Effector memory CD4-positive, alpha-beta T cell (primary cell): ENCODE measurements at regions not wholly inside any gene's neighbourhood (a gene's known extent, or its start where the extent isn't known, plus 50 kb on each side); places are given as distances from the start of the nearest gene placed in this dataset.

Experiments
- DNase-seq, 3 donors: peaks; one replicate each; pipeline ENCODE4 v3.0.0-alpha.2; 2020
- H3K27ac ChIP-seq: 2 replicates; pipeline ENCODE4 v1.7.0; 2013; ENCODE audit warnings: mild to moderate bottlenecking, low read length, moderate library complexity; ENCODE audit not compliant: insufficient read depth, poor library complexity, severe bottlenecking
- H3K27me3 ChIP-seq: replicated peaks from 2 replicates; pipeline ENCODE4 v1.7.0; 2013; ENCODE audit warnings: mild to moderate bottlenecking, low read length; ENCODE audit not compliant: insufficient read depth, control insufficient read depth, poor library complexity, severe bottlenecking
- H3K36me3 ChIP-seq: 2 replicates; pipeline ENCODE4 v1.7.0; 2013; ENCODE audit warnings: mild to moderate bottlenecking, low read length, moderate library complexity; ENCODE audit not compliant: control insufficient read depth, insufficient read depth
- H3K4me1 ChIP-seq: 2 replicates; pipeline ENCODE4 v1.7.0; 2013; ENCODE audit warnings: low read length, mild to moderate bottlenecking; ENCODE audit not compliant: control insufficient read depth, insufficient read depth, poor library complexity, severe bottlenecking
- H3K4me3 ChIP-seq: 2 replicates; pipeline ENCODE4 v1.7.0; 2013; ENCODE audit warnings: low read length, low read depth, mild to moderate bottlenecking; ENCODE audit not compliant: insufficient read depth, poor library complexity, severe bottlenecking
- H3K9me3 ChIP-seq: 2 replicates; pipeline ENCODE4 v1.7.0; 2013; ENCODE audit warnings: mild to moderate bottlenecking, low read length, moderate library complexity; ENCODE audit not compliant: control insufficient read depth

DNA sequence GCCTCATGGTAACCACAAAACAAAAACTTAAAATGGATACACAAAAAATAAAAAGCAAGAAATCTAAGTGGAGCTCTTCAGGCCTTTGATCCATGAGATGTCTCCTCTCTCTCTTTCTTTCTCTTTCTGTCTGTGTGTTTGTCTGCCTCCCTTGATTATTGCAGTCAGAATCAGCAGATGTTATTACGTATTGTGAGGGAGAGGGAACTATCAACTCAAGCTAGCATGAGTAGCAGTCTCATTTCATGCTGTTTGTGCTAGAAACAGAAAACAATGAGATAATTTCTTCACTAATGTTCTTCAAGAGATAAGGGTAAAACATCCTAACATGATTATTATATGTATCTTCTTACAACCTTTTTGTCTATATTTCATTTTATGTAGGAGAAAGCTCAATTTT is 103.7 kb upstream of the PDC start:
- Histone ChIP-seq H3K9me3 (no peaks in the 10 kb centered on the region), H3K27me3 (no peaks in the 10 kb centered on the region), H3K4me1 (no peaks in the 10 kb centered on the region), H3K36me3 (no peaks in the 10 kb centered on the region), H3K4me3 (no peak overlapping the region), H3K27ac (no peak overlapping the region)
- DNase-seq: no peak

DNA sequence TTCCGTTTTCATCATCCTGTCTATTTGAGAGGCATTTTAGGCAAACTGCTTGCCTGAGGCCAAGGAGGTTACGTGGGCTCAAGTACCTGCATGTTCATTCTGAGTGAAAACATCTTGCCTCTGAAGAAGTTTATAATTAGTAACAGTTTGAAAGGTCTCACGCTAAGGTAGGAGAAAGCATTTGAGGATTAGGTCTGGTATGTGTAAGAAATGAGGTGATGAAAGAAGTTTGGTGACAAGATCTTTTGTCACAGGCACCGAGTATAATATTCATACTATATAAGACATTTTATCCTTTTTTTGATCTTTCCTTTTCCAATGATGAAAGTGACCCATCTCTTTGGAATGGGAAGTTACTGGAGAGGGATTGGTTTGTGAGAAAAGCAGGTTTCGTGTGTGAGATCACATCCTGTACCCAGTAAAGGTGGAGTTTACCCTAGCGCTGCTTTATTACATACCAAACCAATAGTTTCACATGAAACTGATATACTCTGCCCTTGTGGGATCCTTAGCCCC is 98.7 kb upstream of the PDC start:
- H3K27me3 ChIP-seq: no peaks in the 10 kb centered on the region
- H3K4me3 ChIP-seq: no peak overlapping the region
- H3K36me3 ChIP-seq: no peaks in the 10 kb centered on the region
- H3K27ac ChIP-seq: no peak overlapping the region
- DNase-seq: no peak
- H3K4me1 ChIP-seq: no peaks in the 10 kb centered on the region
- no peaks in the 10 kb centered on the region for H3K9me3 ChIP-seq

DNA sequence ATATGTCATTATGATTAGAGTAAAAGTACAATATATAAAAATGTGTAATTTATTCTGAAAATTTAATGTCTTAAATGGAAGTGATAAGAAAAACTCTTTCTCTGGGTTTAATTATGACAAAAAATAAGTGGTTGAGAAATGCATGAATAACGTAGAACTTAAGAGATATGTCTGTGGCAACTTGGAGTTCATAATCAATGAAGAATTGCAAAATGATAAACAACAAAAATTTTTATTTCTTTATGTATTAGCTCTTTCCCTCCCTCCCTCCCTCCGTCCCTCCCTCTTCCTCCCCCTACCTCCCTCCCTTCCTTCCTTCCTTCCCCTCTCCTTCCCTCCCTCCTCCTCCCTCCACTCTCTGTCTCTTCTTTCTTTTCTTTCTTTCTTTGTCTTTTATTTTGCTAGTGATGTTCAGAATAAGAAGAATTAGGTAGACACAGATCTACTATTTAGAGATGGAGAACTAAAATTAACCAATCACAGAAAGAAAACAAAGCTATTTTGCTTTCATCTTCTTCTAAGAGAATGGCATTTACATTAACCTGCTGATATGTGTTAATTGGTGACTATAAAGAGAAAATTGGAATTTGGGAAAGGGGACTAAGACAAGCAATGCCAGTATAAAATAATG is 96.3 kb upstream of the PDC start:
- Histone ChIP-seq H3K9me3 (no peaks in the 10 kb centered on the region), H3K27ac (no peak overlapping the region), H3K4me3 (no peak overlapping the region), H3K4me1 (no peaks in the 10 kb centered on the region), H3K36me3 (no peaks in the 10 kb centered on the region), H3K27me3 (no peaks in the 10 kb centered on the region)
- DNase-seq: no peak

DNA sequence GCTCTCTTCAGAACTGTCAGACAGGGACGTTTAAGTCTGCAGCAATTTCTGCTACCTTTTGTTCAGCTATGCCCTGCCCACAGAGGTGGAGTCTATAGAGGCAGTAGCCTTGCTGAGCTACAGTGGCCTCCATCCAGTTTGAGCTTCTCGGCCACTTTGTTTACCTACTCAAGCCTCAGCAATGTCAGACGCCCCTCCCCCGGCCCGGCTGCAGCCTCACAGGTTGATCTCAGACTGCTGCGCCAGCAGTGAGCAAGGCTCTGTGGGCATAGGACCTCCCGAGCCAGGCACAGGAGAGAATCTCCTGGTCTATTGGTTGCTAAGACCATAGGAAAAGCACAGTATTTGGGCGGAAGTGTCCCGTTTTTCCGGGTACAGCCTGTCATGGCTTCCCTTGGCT is 89.9 kb upstream of the PDC start:
- Histone ChIP-seq H3K4me1 (no peaks in the 10 kb centered on the region), H3K27me3 (no peaks in the 10 kb centered on the region), H3K4me3 (no peak overlapping the region), H3K36me3 (no peaks in the 10 kb centered on the region), H3K9me3 (no peaks in the 10 kb centered on the region), H3K27ac (no peak overlapping the region)
- DNase-seq: no peak

DNA sequence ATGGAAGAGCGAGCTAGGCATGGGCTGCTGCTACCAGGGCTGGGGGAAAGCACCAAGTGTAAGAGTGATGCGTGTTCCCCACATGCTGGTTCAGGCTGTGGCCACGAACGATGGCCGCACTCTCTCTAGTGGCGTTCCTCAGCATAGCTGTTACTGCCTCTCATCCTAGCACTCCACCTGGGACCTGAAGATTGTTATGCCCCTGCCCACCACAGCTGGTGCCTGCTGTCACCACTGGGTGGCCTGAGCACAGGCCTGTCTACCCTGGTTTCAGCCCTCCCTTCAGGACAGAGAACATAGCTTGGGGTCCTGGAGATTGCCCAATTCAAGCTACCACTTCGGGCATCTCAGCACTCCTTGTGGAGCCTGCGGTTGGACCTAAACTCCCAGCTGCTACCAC is 80.1 kb upstream of the PDC start:
- H3K4me1 ChIP-seq: no peaks in the 10 kb centered on the region
- no peaks in the 10 kb centered on the region for H3K36me3 ChIP-seq
- no peak for DNase-seq
- peaks cover 6% of the 10 kb centered on the region for H3K9me3 ChIP-seq
- H3K27ac ChIP-seq: no peak overlapping the region
- H3K27me3 ChIP-seq: no peaks in the 10 kb centered on the region
- no peak overlapping the region for H3K4me3 ChIP-seq

DNA sequence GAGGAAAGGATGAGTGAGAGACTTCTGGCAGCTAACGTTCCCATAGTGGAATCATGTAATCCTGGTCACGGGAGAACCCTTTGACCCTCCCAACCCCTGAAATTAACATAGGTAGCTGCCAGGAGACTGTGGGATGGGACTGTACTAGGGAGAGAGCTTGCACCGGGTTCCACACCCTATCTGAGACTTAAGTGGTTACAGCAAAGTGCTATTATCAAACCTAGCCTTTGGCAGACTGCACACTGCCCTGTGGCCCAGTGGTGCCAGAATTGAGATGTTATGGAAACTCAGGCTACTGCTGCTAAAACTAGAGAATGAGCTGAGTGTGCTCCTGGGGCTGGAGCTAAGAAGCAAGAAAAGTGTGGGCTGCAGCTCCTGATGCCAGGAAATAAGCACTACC is 79.6 kb upstream of the PDC start:
- H3K27ac ChIP-seq: no peak overlapping the region
- H3K4me1 ChIP-seq: no peaks in the 10 kb centered on the region
- H3K9me3 ChIP-seq: peaks cover 6% of the 10 kb centered on the region
- H3K27me3 ChIP-seq: no peaks in the 10 kb centered on the region
- no peaks in the 10 kb centered on the region for H3K36me3 ChIP-seq
- DNase-seq: no peak
- H3K4me3 ChIP-seq: no peak overlapping the region

DNA sequence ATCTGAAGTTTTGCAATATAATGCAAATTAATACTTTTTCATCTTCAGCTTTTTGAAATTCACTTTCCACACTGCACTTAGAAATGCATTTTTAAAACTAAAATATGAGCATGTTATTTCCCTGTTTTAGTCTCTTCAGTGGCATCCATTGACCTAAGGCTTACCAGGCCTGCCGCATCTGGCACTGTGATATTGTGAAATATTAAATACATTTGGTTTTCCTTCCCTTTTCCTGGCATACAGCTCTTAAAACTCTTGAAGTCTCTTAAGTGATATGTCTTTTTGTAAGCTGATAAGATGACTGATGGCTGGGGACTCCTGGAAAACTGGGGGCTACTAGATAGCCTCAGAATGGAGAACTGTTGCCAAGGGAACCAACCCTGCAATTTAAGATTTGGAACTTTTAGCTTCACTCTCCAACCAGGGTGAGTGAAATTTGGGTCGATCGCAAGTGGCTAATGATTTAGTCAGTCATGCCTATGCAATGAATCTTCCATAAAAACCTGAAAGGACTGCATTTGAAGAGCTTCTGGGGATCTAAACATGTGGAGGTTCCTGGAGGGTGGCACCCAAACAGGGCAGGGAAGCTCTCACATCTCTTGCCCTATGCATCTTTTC is 75.5 kb upstream of the PDC start:
- no peaks in the 10 kb centered on the region for H3K4me1 ChIP-seq
- no peaks in the 10 kb centered on the region for H3K9me3 ChIP-seq
- DNase-seq: no peak
- no peaks in the 10 kb centered on the region for H3K27me3 ChIP-seq
- H3K36me3 ChIP-seq: no peaks in the 10 kb centered on the region
- H3K27ac ChIP-seq: no peak overlapping the region
- H3K4me3 ChIP-seq: no peak overlapping the region

DNA sequence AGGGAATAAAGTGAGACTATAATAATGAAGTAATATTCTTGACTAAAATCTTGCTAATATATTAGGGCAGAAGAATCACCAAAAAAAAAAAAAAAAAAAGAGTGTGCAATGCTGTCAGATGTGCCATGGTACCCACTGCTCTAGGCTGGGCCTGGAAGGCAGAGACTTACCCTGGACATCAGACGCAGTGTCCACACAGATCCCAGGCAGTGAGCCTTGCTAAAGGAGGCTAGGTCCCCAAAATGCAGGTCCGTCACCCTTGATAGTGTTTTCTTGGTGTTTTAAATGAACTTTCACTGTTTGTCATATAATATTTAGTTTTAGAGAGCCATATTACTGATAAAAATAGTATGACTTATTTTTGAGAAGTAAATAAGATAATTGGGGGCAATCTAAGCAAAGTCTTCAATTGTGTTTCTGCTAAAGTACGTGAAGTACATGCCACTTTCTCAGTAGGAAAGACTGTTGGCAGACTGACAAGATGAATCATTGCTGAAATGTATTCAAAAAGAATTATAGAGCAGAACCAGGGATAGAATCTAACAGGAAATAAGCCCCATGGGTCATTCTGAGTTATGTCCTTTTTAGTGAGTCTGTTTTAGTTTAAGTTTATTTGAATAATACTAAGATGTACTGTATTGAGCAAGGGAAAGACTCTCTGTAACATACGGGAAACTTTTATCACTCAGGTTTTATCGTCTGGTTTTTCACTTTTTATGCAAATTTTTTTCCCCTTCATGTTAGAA is 74.6 kb upstream of the PDC start:
- Histone ChIP-seq H3K9me3 (no peaks in the 10 kb centered on the region), H3K4me1 (no peaks in the 10 kb centered on the region), H3K36me3 (no peaks in the 10 kb centered on the region), H3K27me3 (no peaks in the 10 kb centered on the region), H3K4me3 (no peak overlapping the region), H3K27ac (no peak overlapping the region)
- DNase-seq: no peak

DNA sequence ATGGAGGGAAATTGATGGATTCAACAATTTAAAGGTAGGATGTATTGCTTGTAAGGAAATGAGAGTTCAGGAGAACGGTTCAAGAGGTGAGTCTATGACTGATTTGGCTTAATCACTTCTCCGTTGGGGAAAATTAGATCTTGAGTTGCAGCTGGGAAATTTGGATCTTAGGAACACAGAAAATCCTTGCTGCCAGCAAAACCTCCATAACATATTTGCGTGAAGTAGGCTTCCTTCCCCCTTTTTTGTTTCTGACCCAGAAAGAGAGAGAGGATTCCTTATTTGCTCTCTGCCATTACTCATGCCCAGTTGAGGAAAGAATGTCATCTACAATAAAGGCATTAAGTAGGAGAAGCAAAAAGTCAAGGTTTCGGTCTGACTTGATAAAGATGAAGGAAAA is 73.5 kb upstream of the PDC start:
- Histone ChIP-seq H3K4me3 (no peak overlapping the region), H3K9me3 (no peaks in the 10 kb centered on the region), H3K27me3 (no peaks in the 10 kb centered on the region), H3K4me1 (no peaks in the 10 kb centered on the region), H3K27ac (no peak overlapping the region), H3K36me3 (no peaks in the 10 kb centered on the region)
- DNase-seq: no peak

DNA sequence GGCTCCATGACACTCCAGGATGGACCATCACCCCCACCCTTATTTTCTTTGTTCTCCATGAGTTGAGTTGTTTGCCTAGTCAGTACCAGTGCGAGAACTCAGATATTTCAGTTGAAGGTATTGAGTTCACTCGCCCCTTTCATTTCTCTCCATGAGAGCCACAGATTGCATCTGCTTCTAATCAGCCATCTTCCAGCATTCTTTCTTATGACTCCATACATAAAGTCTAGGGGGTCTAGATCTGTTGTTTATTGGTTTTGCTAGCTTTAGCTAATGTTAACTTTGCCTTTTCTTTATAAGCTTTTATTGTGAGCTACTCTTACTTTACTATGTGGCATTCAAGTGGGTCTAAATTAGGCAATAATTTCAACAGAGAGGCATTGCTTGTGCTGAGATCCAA is 71.6 kb upstream of the PDC start:
- no peaks in the 10 kb centered on the region for H3K4me1 ChIP-seq
- H3K4me3 ChIP-seq: no peak overlapping the region
- H3K9me3 ChIP-seq: no peaks in the 10 kb centered on the region
- no peak overlapping the region for H3K27ac ChIP-seq
- H3K27me3 ChIP-seq: no peaks in the 10 kb centered on the region
- H3K36me3 ChIP-seq: no peaks in the 10 kb centered on the region
- DNase-seq: no peak
